GM12891 (cell line): ENCODE measurements at regions not wholly inside any gene's neighbourhood (a gene's known extent, or its start where the extent isn't known, plus 50 kb on each side); places are given as distances from the start of the nearest gene placed in this dataset.

ENCODE experiments used
- PAX5 ChIP-seq: IDR thresholded peaks from 2 replicates; pipeline ENCODE4 v1.6.1; 2011; ENCODE audit warnings: low read length, moderate library complexity, mild to moderate bottlenecking; ENCODE audit not compliant: insufficient read depth, severe bottlenecking
- POLR2A ChIP-seq: IDR thresholded peaks from 2 replicates; pipeline ENCODE4 v1.6.1; 2011; ENCODE audit warnings: low read depth, low read length, control low read depth
- POLR2AphosphoS5 ChIP-seq: IDR thresholded peaks from 2 replicates; pipeline ENCODE4 v1.6.1; 2011; ENCODE audit warnings: low read depth, low read length, control low read depth
- POU2F2 ChIP-seq: IDR thresholded peaks from 2 replicates; pipeline ENCODE4 v1.6.1; 2011; ENCODE audit warnings: low read depth, mild to moderate bottlenecking, control low read depth, low read length, moderate library complexity
- SPI1 ChIP-seq: IDR thresholded peaks from 2 replicates; pipeline ENCODE4 v1.6.1; 2011; ENCODE audit warnings: low read depth, low read length, control low read depth
- TAF1 ChIP-seq: IDR thresholded peaks from 2 replicates; pipeline ENCODE4 v1.6.1; 2011; ENCODE audit warnings: low read depth, low read length, control low read depth

- no peak for TF ChIP-seq POLR2A
- TF ChIP-seq PAX5 = no peak
- no peak for TF ChIP-seq TAF1
- no peak for TF ChIP-seq POLR2AphosphoS5
- no peak for TF ChIP-seq POU2F2
- TF ChIP-seq SPI1 = no peak
These were observed 188.9 kb upstream of the OSR1 start for GRCh38 chr2:19547321-19547720.
